K562 (cell line): ENCODE measurements at regions not wholly inside any gene's neighbourhood (a gene's known extent, or its start where the extent isn't known, plus 50 kb on each side); places are given as distances from the start of the nearest gene placed in this dataset.

Source experiments
- ATAC-seq: fragments of 200-7000 bp; cut with Tn5 transposase; 3 replicates; pipeline ENCODE4 v1.9.1; 2020; ENCODE audit warnings: moderate library complexity
- BruUV-seq: library from RNA; stranded (reverse); fragments of 400-500 nt; replicated peaks from 2 replicates; lab custom pipeline; 2021; lab: Mats Ljungman, UMichigan
- CTCF ChIA-PET: fragments of 300-600 bp; formaldehyde crosslinking; extraction: SDS; loops from one replicate; lab custom pipeline; 2021; ENCODE audit warnings: low intra/inter-chr PET ratio; lab: Yijun Ruan, JAX
- POLR2A ChIA-PET: fragments of 300-600, 350-650 bp; sonication (Branson Sonifier 250); formaldehyde crosslinking; extraction: SDS; loops from one replicate; lab custom pipeline; 2021; ENCODE audit warnings: antibody characterized with exemption, inconsistent platforms; lab: Yijun Ruan, JAX
- DNase-seq, 4 experiments: peaks; one replicate each; pipeline versions ENCODE4 v3.0.0 to v3.0.0-alpha.2; 2011 to 2018; ENCODE audit warnings: low spot score in 3 of 4, mixed read lengths in 3 of 4; ENCODE audit errors: extremely low read depth in 1 of 4
- FAIRE-seq: peaks from 2 replicates; lab custom pipeline; 2011; peaks lifted over from hg19 to GRCh38; lab: Jason Lieb, UNC
- H2AFZ ChIP-seq: 2 replicates; pipeline ENCODE4 v1.6.0; 2011; ENCODE audit warnings: low read depth, low read length, control low read depth, inconsistent platforms
- H3K27ac ChIP-seq: fragments of 200-600 bp; 3 replicates; pipeline ENCODE4 v1.8.0; 2011; ENCODE audit warnings: low read depth, mild to moderate bottlenecking, control low read depth, inconsistent platforms, low read length, moderate library complexity, mixed read lengths; ENCODE audit errors: extremely low read depth
- H3K27me3 ChIP-seq, 2 experiments: fragments of 300-600 bp in 1 of 2; 2 replicates in 1 of 2; 3 replicates in 1 of 2; pipeline versions ENCODE4 v1.6.0 to v1.8.0; 2011; ENCODE audit warnings: inconsistent platforms in 2 of 2, low read length in 2 of 2, mild to moderate bottlenecking in 1 of 2, mixed read lengths in 1 of 2, moderate library complexity in 1 of 2; ENCODE audit not compliant: control insufficient read depth in 2 of 2, insufficient read depth in 2 of 2
- H3K36me3 ChIP-seq: fragments of 300-600 bp; 3 replicates; pipeline ENCODE4 v1.8.0; 2011; ENCODE audit warnings: mild to moderate bottlenecking, low read length, inconsistent platforms; ENCODE audit not compliant: control insufficient read depth, insufficient read depth
- H3K4me1 ChIP-seq, 2 experiments: fragments of 200-600 bp in 1 of 2; replicated peaks in 1 of 2; 2 replicates in 1 of 2; 3 replicates in 1 of 2; pipeline versions ENCODE4 v1.5.1 to v1.8.0; 2011; ENCODE audit warnings: inconsistent platforms in 2 of 2, low read length in 2 of 2, mild to moderate bottlenecking in 1 of 2, mixed read lengths in 1 of 2, moderate library complexity in 1 of 2; ENCODE audit not compliant: control insufficient read depth in 2 of 2, insufficient read depth in 2 of 2
- H3K4me2 ChIP-seq: 2 replicates; pipeline ENCODE4 v1.6.1; 2011; ENCODE audit warnings: low read length, control low read depth, inconsistent platforms, mixed read lengths; ENCODE audit not compliant: insufficient read depth
- H3K4me3 ChIP-seq: fragments of 200-600 bp; sonication (generic), shearing (Covaris generic); 2 replicates; pipeline ENCODE4 v1.5.1; 2016; ENCODE audit warnings: control low read depth, inconsistent platforms
- H3K79me2 ChIP-seq: fragments of 200-600 bp; 3 replicates; pipeline ENCODE4 v1.8.0; 2011; ENCODE audit warnings: low read length, inconsistent platforms; ENCODE audit not compliant: control insufficient read depth, insufficient read depth
- H3K9ac ChIP-seq, 2 experiments: 2 replicates each; pipeline versions ENCODE4 v1.6.0 to v1.6.1; 2011; ENCODE audit warnings: low read depth in 2 of 2, low read length in 2 of 2, control low read depth in 1 of 2, inconsistent platforms in 1 of 2, mild to moderate bottlenecking in 1 of 2, mixed read lengths in 1 of 2; ENCODE audit not compliant: insufficient read depth in 1 of 2
- H3K9me1 ChIP-seq: one replicate; pipeline ENCODE4 v1.6.0; 2011; ENCODE audit warnings: inconsistent platforms, mild to moderate bottlenecking, low read length, moderate library complexity; ENCODE audit not compliant: control insufficient read depth, insufficient read depth
- H3K9me3 ChIP-seq: replicated peaks from 2 replicates; pipeline ENCODE4 v1.5.1; 2011; ENCODE audit warnings: low read depth, low read length, inconsistent platforms; ENCODE audit not compliant: control insufficient read depth, insufficient read depth
- H4K20me1 ChIP-seq: replicated peaks from 2 replicates; pipeline ENCODE4 v1.6.1; 2011; ENCODE audit warnings: low read length, inconsistent platforms, mixed read lengths; ENCODE audit not compliant: control insufficient read depth, insufficient read depth
- KDM1A ChIP-seq, 2 experiments: fragments of 450-650 bp; IDR thresholded peaks; 2 replicates each; pipeline ENCODE4 v1.6.1; 2016; ENCODE audit warnings: mild to moderate bottlenecking in 2 of 2
- MTF1 ChIP-seq: fragments of 250-450 bp; sonication (Bioruptor Pico); IDR thresholded peaks from 2 replicates; pipeline ENCODE4 v1.9.0; 2021; ENCODE audit warnings: moderate library complexity, mild to moderate bottlenecking, inconsistent platforms, borderline replicate concordance
- RAD21 ChIP-seq, 2 experiments: fragments of 250-450 bp in 1 of 2; fragments of 450-650 bp in 1 of 2; sonication (Bioruptor Pico) in 1 of 2; formaldehyde crosslinking in 1 of 2; IDR thresholded peaks in 1 of 2; conservative IDR thresholded peaks in 1 of 2; 2 replicates each; pipeline versions ENCODE4 v1.4.0 to v1.8.0; 2020 to 2022; ENCODE audit warnings: mild to moderate bottlenecking in 2 of 2, moderate library complexity in 1 of 2
- TAF7 ChIP-seq: fragments of 450-650 bp; IDR thresholded peaks from 2 replicates; pipeline ENCODE4 v1.6.1; 2016; ENCODE audit warnings: missing genetic modification characterization, missing compliant biosample characterization
- ZNF274 ChIP-seq: IDR thresholded peaks from 2 replicates; pipeline ENCODE4 v1.6.1; 2011; ENCODE audit warnings: low read depth, mild to moderate bottlenecking, low read length, moderate library complexity, borderline replicate concordance
- ZNF431 ChIP-seq: sonication (generic); formaldehyde crosslinking; IDR thresholded peaks from 2 replicates; pipeline ENCODE4 v1.8.0; 2022; ENCODE audit warnings: mild to moderate bottlenecking, missing genetic modification reagents
- WGBS: fragments of 100-300 bp; shearing (Covaris generic); methylation state at CpG from one replicate; pipeline ENCODE4 v1.1.6; 2016; ENCODE audit warnings: low coverage, mixed read lengths; ENCODE audit not compliant: insufficient coverage; ENCODE audit errors: missing lambda C conversion rate; 5-methylcytosine and 5-hydroxymethylcytosine counted together
- in situ Hi-C: fragments of 300-500 bp; cut with MboI; formaldehyde crosslinking; loops from 4 replicates; pipeline ENCODE4 v1.15.0; 2018; ENCODE audit warnings: inconsistent platforms, mixed read lengths
- intact Hi-C: fragments of 100-400 bp; cut with micrococcal nuclease; formaldehyde crosslinking; loops from 2 replicates; pipeline ENCODE4 v1.14.2; 2022
- TF ChIP-seq, protein P1 (sequence below): sonication (generic); formaldehyde crosslinking; IDR thresholded peaks from 2 replicates; pipeline ENCODE4 v1.8.1; 2022; ENCODE audit warnings: missing genetic modification reagents
- TF ChIP-seq, protein P2 (sequence below): IDR thresholded peaks from 3 replicates; pipeline ENCODE4 v1.6.1; 2011; ENCODE audit warnings: borderline replicate concordance, mild to moderate bottlenecking, moderate library complexity; ENCODE audit not compliant: insufficient read length; ENCODE audit errors: extremely low read depth
- TF ChIP-seq, protein P3 (sequence below): fragments of 250-450 bp; sonication (Bioruptor Pico); IDR thresholded peaks from 2 replicates; pipeline ENCODE4 v1.4.0; 2020

DNA sequence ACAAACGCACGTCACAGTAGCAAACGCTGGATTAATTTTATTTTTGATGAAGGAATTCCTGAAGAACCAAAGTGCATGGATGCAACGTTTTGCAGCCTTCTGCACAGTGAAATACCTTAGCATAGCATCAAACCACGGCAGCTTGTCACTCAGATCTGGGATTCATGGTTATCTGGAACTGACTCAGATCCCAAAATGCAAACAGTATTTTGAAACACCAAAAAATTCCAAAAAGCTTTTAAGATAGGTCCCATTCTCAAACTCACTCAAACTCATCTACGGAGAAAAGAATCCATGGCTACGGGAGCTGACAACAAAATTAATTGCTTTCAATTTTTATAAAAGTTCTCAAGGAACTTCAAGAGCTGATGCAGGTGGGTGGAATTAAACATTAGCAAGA is 116.2 kb upstream of the SALL4 start:
- TF ChIP-seq TAF7 (tag), result no peak
- TF ChIP-seq KDM1A (IDR thresholded peaks at IDR 0.05), result no peak
- TF ChIP-seq, protein P1, sequence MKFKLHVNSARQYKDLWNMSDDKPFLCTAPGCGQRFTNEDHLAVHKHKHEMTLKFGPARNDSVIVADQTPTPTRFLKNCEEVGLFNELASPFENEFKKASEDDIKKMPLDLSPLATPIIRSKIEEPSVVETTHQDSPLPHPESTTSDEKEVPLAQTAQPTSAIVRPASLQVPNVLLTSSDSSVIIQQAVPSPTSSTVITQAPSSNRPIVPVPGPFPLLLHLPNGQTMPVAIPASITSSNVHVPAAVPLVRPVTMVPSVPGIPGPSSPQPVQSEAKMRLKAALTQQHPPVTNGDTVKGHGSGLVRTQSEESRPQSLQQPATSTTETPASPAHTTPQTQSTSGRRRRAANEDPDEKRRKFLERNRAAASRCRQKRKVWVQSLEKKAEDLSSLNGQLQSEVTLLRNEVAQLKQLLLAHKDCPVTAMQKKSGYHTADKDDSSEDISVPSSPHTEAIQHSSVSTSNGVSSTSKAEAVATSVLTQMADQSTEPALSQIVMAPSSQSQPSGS, result no peak
- POLR2A ChIA-PET, result interaction anchor here (1.2 kb wide), 1 partner anchor 10 kb away, joined by 4 read pairs; no protein-coding TSS in a partner anchor
- peaks cover 12 to 13% of the 10 kb centered on the region in 2 experiments; a peak in 3 of 5 replicates for H3K27me3 ChIP-seq
- H4K20me1 ChIP-seq, result no peaks in the 10 kb centered on the region
- CTCF ChIA-PET, result no interaction called here
- DNase-seq (no peak), FAIRE-seq (no peak), ATAC-seq (no peak)
- no peaks in the 10 kb centered on the region for H3K9me3 ChIP-seq
- no peak overlapping the region for H2AFZ ChIP-seq
- no peak overlapping the region for H3K4me2 ChIP-seq
- H3K9ac ChIP-seq, result no peak overlapping the region
- in situ Hi-C loops (no loop called here), intact Hi-C loops (no loop called here)
- H3K36me3 ChIP-seq, result no peaks in the 10 kb centered on the region
- no peak overlapping the region for H3K27ac ChIP-seq
- no peaks in the 10 kb centered on the region for H3K79me2 ChIP-seq
- under 1% methylated on average over 7 of the region's 7 CpGs for WGBS
- H3K4me1 ChIP-seq, result no peaks in the 10 kb centered on the region
- BruUV-seq, result no TSS peak
- no peak overlapping the region for H3K4me3 ChIP-seq
- no peaks in the 10 kb centered on the region for H3K9me1 ChIP-seq

DNA sequence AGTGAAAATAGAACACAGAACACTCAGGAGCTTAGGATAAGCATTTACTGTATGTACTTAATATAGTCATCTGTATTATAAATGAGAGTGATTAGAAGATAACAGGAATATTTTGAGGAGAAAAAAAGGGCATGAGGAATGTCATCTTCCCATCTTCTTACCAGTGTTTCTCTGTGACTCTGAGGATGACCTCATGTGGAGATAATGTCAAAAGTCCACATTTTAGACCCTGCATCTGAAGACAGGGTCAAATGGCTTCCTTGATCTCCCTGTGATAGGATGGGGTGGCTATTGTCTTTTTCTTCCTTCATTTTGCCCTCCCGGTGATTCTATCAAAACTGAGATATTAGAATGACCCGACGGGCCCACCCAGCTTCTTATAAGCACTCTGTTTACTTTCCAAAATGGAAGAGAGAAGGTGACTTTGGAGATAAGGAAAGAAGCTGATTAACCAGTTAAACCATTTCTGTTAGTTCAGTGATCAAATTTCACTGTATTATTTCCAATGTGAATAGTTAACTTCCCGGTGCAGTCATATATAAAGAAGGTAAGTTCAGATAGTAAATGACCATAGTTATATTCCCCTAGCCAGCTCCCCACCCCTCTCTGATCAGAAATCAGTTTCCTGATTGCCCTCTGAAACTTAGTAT is 115.7 kb upstream of the SALL4 start:
- ATAC-seq, result no peak
- Histone ChIP-seq H3K4me2 (no peak overlapping the region), H3K36me3 (no peaks in the 10 kb centered on the region), H3K9me3 (no peaks in the 10 kb centered on the region), H3K27ac (no peak overlapping the region), H3K27me3 (peaks cover 10 to 15% of the 10 kb centered on the region in 2 experiments; a peak in 3 of 5 replicates), H3K79me2 (no peaks in the 10 kb centered on the region), H3K9me1 (no peaks in the 10 kb centered on the region), H2AFZ (no peak overlapping the region), H4K20me1 (no peaks in the 10 kb centered on the region), H3K4me1 (no peaks in the 10 kb centered on the region), H3K4me3 (no peak overlapping the region), H3K9ac (no peak overlapping the region)
- POLR2A ChIA-PET, result interaction anchor here (1.2 kb wide), 1 partner anchor 9 kb away, joined by 4 read pairs; no protein-coding TSS in a partner anchor
- 0% methylated on average over 4 of the region's 4 CpGs for WGBS
- CTCF ChIA-PET, result no interaction called here
- no peak for DNase-seq
- FAIRE-seq, result no peak
- BruUV-seq, result no TSS peak
- in situ Hi-C loops (no loop called here), intact Hi-C loops (no loop called here)
- TF ChIP-seq ZNF431 (CRISPR knock-in tag), result no peak
- TF ChIP-seq, protein P2, sequence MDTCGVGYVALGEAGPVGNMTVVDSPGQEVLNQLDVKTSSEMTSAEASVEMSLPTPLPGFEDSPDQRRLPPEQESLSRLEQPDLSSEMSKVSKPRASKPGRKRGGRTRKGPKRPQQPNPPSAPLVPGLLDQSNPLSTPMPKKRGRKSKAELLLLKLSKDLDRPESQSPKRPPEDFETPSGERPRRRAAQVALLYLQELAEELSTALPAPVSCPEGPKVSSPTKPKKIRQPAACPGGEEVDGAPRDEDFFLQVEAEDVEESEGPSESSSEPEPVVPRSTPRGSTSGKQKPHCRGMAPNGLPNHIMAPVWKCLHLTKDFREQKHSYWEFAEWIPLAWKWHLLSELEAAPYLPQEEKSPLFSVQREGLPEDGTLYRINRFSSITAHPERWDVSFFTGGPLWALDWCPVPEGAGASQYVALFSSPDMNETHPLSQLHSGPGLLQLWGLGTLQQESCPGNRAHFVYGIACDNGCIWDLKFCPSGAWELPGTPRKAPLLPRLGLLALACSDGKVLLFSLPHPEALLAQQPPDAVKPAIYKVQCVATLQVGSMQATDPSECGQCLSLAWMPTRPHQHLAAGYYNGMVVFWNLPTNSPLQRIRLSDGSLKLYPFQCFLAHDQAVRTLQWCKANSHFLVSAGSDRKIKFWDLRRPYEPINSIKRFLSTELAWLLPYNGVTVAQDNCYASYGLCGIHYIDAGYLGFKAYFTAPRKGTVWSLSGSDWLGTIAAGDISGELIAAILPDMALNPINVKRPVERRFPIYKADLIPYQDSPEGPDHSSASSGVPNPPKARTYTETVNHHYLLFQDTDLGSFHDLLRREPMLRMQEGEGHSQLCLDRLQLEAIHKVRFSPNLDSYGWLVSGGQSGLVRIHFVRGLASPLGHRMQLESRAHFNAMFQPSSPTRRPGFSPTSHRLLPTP, result no peak
- no peak for TF ChIP-seq ZNF274
- TF ChIP-seq MTF1 (CRISPR knock-in tag), result no peak
- TF ChIP-seq, protein P3, sequence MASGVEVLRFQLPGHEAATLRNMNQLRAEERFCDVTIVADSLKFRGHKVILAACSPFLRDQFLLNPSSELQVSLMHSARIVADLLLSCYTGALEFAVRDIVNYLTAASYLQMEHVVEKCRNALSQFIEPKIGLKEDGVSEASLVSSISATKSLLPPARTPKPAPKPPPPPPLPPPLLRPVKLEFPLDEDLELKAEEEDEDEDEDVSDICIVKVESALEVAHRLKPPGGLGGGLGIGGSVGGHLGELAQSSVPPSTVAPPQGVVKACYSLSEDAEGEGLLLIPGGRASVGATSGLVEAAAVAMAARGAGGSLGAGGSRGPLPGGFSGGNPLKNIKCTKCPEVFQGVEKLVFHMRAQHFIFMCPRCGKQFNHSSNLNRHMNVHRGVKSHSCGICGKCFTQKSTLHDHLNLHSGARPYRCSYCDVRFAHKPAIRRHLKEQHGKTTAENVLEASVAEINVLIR, result no peak
- no peak for TF ChIP-seq RAD21 (CRISPR knock-in tag; conservative IDR thresholded peaks at IDR 0.05 in 1 of 2, IDR thresholded peaks at IDR 0.05 in 1 of 2)
